Parathyroid adenoma (tissue), 2 donors: ENCODE measurements at regions not wholly inside any gene's neighbourhood (a gene's known extent, or its start where the extent isn't known, plus 50 kb on each side); places are given as distances from the start of the nearest gene placed in this dataset.

Experiments used
- H2AFZ ChIP-seq: fragments of 300-600 bp; sonication (generic); one replicate; pipeline ENCODE4 v1.7.0; 2017; ENCODE audit warnings: antibody characterized with exemption, mild to moderate bottlenecking
- H3K27ac ChIP-seq: fragments of 300-600 bp; sonication (generic); one replicate; pipeline ENCODE4 v1.7.0; 2017
- H3K27me3 ChIP-seq: fragments of 300-600 bp; sonication (generic); one replicate; pipeline ENCODE4 v1.7.0; 2017; ENCODE audit warnings: low read length; ENCODE audit not compliant: control insufficient read depth, insufficient read depth
- H3K36me3 ChIP-seq: fragments of 300-600 bp; sonication (generic); one replicate; pipeline ENCODE4 v1.7.0; 2017; ENCODE audit warnings: low read length; ENCODE audit not compliant: control insufficient read depth, insufficient read depth
- H3K4me1 ChIP-seq: fragments of 300-600 bp; sonication (generic); one replicate; pipeline ENCODE4 v1.7.0; 2017; ENCODE audit warnings: control low read depth
- H3K4me2 ChIP-seq: fragments of 300-600 bp; sonication (generic); one replicate; pipeline ENCODE4 v1.7.0; 2017; ENCODE audit warnings: low read length
- H3K4me3 ChIP-seq: fragments of 300-600 bp; sonication (generic); one replicate; pipeline ENCODE4 v1.7.0; 2017; ENCODE audit warnings: low read depth, low read length
- H3K79me2 ChIP-seq: fragments of 300-600 bp; sonication (generic); one replicate; pipeline ENCODE4 v1.7.0; 2017; ENCODE audit warnings: control low read depth
- H3K9ac ChIP-seq: fragments of 300-600 bp; sonication (generic); one replicate; pipeline ENCODE4 v1.7.0; 2017; ENCODE audit warnings: mild to moderate bottlenecking
- H3K9me3 ChIP-seq: fragments of 300-600 bp; sonication (generic); one replicate; pipeline ENCODE4 v1.7.0; 2017; ENCODE audit warnings: low read length; ENCODE audit not compliant: control insufficient read depth
- CTCF ChIP-seq: fragments of 300-600 bp; sonication (generic); IDR thresholded peaks from one replicate; pipeline ENCODE4 v1.7.0; 2017; ENCODE audit warnings: antibody characterized with exemption, mild to moderate bottlenecking
- donor health status: primary hyperparathyroidism.

- Histone ChIP-seq H3K4me3 (no peak overlapping the region), H3K36me3 (no peaks in the 10 kb centered on the region), H3K4me2 (no peak overlapping the region), H3K79me2 (no peaks in the 10 kb centered on the region), H2AFZ (no peak overlapping the region), H3K27me3 (no peaks in the 10 kb centered on the region), H3K27ac (no peak overlapping the region), H3K9ac (no peak overlapping the region), H3K4me1 (no peaks in the 10 kb centered on the region), H3K9me3 (no peaks in the 10 kb centered on the region)
- TF ChIP-seq CTCF: no peak
Measured at GRCh38 chr6:23980965-23981364, 145.1 kb upstream of the NRSN1 start.

DNA sequence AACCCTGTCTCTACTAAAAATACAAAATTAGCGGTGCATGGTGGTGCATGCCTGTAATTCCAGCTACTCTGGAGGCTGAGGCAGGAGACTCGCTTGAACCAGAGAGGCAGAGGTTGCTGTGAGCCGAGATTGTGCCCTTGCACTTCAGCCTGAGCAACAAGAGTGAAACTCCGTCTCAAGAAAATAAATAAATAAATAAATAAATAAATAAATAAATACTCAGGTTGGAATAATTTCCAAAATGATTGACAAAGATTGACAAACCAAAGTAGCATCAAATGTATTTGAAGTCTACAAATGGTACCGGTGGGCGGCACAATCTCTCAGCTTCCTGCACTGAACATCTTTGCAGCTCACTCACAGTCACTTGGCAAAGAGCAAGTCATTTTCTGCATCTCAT, 144.1 kb upstream of the NRSN1 start:
- Histone ChIP-seq H3K27ac (no peak overlapping the region), H3K36me3 (no peaks in the 10 kb centered on the region), H3K9me3 (no peaks in the 10 kb centered on the region), H2AFZ (no peak overlapping the region), H3K79me2 (no peaks in the 10 kb centered on the region), H3K4me2 (no peak overlapping the region), H3K27me3 (no peaks in the 10 kb centered on the region), H3K4me3 (no peak overlapping the region), H3K4me1 (no peaks in the 10 kb centered on the region), H3K9ac (no peak overlapping the region)
- TF ChIP-seq CTCF: no peak

- H3K4me2 ChIP-seq: no peak overlapping the region
- H3K27me3 ChIP-seq: no peaks in the 10 kb centered on the region
- H3K79me2 ChIP-seq: no peaks in the 10 kb centered on the region
- no peak overlapping the region for H3K27ac ChIP-seq
- H3K4me1 ChIP-seq: no peaks in the 10 kb centered on the region
- no peak overlapping the region for H3K9ac ChIP-seq
- no peak overlapping the region for H2AFZ ChIP-seq
- no peak for TF ChIP-seq CTCF
- H3K36me3 ChIP-seq: no peaks in the 10 kb centered on the region
- H3K4me3 ChIP-seq: no peak overlapping the region
- no peaks in the 10 kb centered on the region for H3K9me3 ChIP-seq
Measured at GRCh38 chr6:23983735-23984134, 142.3 kb upstream of the NRSN1 start.

GRCh38 chr6:23985015-23985414, 141.0 kb upstream of the NRSN1 start:
- no peaks in the 10 kb centered on the region for H3K79me2 ChIP-seq
- H3K36me3 ChIP-seq: no peaks in the 10 kb centered on the region
- no peak overlapping the region for H3K9ac ChIP-seq
- no peak overlapping the region for H2AFZ ChIP-seq
- no peak overlapping the region for H3K4me3 ChIP-seq
- H3K27me3 ChIP-seq: no peaks in the 10 kb centered on the region
- no peaks in the 10 kb centered on the region for H3K4me1 ChIP-seq
- no peak for TF ChIP-seq CTCF
- no peaks in the 10 kb centered on the region for H3K9me3 ChIP-seq
- H3K27ac ChIP-seq: no peak overlapping the region
- no peak overlapping the region for H3K4me2 ChIP-seq

- no peak overlapping the region for H3K4me2 ChIP-seq
- H3K79me2 ChIP-seq: no peaks in the 10 kb centered on the region
- no peaks in the 10 kb centered on the region for H3K4me1 ChIP-seq
- no peak overlapping the region for H3K27ac ChIP-seq
- H2AFZ ChIP-seq: no peak overlapping the region
- no peaks in the 10 kb centered on the region for H3K9me3 ChIP-seq
- H3K36me3 ChIP-seq: no peaks in the 10 kb centered on the region
- no peak overlapping the region for H3K4me3 ChIP-seq
- no peak for TF ChIP-seq CTCF
- H3K27me3 ChIP-seq: no peaks in the 10 kb centered on the region
- H3K9ac ChIP-seq: no peak overlapping the region
Measured at GRCh38 chr6:23989885-23990533, 136.0 kb upstream of the NRSN1 start.
